SKM-1 (cell line): ENCODE measurements at regions not wholly inside any gene's neighbourhood (a gene's known extent, or its start where the extent isn't known, plus 50 kb on each side); places are given as distances from the start of the nearest gene placed in this dataset.
"Not testable (repeated sequence)": the region's sequence is repeated elsewhere in the genome, so short reads cannot be mapped to it uniquely, and the experiment has no call there.

ENCODE experiments used
- DNase-seq: peaks from one replicate; lab custom pipeline; 2025; ENCODE audit not compliant: unreplicated experiment; lab: John Stamatoyannopoulos, UW

DNA sequence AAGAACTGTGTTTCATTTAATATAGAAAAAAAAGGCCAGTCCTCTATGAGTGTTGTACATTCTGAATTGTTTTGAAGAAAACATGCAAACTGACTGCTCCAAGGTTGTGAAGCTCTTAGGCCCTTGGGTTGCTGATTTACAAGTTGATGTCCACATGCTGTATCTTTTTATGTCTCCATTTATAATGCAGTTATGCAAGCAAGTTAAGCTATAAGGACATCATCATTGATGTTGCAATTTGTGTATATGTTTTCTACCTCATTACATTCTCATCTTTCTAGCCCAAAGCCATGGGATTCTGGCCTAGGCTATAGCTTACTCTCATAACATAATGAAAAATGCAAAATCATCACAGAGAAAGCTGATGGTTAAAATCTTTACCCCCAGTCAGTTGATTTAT is 245.7 kb upstream of the AGTR1 start:
- no peak for DNase-seq

DNA sequence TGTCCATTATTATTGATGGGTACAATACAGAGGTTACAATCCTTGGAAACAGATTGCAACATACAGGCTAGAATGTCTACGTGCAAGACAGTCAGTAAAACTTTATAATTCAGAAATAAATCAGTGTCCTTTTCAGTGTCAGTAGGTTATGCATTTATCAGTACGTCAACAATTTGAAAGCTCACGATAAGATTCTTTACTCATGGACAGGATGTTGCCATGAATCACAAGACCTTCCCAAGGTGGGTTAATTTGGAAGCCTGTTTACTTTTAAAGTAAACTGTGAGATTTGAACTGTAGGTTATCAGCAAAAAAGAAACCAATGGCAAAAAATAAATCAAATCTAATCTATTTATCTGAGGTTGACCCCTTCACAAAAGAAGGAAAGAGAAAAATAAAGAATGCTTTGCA is 243.9 kb upstream of the AGTR1 start:
- DNase-seq: no peak

- DNase-seq: no peak
Measured at GRCh38 chr3:148455098-148455497, 242.6 kb upstream of the AGTR1 start.

DNA sequence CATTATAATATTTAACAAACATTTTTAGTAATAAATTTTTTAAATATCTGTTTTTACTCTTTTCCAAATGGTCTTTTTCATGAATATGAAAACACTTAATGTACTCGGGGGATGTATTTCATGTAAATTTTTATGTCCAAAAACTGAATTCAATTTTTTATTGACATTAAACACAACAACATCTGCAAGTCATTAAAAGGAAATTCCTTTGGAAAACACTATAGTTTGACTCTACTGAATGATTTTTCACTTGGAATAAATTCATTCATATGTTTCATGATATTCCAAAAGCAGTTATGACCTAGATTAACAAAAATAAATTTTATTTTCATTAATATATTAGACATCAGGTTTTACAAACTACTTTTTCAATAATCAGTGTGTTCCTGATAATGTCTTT is 239.8 kb upstream of the AGTR1 start:
- DNase-seq: no peak

GRCh38 chr3:148459931-148460513 is 237.7 kb upstream of the AGTR1 start:
- no peak for DNase-seq

DNA sequence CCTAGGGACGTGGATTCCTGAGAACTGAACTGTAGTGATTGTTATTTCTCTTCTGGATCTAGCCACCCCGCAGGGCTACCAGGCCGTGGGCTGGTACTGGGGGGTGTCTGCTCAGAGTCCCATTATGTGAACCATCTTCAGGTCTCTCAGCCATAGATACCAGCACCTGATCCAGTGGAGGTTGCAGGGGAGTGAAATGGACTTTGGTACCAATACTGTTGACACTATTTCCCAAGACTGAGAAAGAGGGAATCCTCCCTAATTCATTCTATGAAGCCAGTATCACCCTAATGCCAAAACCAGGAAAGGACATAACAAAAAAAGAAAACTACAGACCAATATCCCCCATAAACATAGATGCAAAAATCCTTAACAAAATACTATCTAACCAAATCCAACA is 237.0 kb upstream of the AGTR1 start:
- DNase-seq: no peak

- no peak for DNase-seq
Measured at GRCh38 chr3:148464246-148464645, 233.5 kb upstream of the AGTR1 start.

DNA sequence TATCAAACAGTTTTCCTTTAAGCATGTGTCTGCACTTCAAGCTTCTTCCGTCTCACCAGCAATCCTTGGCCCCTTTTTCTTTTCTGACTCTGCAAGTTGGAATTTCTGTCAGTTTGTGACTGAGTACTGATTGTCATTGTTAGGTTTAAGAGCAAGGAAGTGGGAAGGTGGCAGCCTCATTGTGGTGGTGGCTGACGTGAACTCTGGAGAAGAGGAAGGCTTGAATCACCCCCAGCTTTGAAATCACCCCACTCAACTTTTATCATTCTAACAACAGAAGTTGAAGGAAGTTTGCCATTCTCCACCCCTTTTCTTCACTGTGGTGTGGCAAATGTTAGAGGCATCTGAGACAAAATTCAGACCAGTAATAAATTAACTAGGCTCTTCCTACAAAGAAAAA is 231.6 kb upstream of the AGTR1 start:
- DNase-seq: no peak

DNA sequence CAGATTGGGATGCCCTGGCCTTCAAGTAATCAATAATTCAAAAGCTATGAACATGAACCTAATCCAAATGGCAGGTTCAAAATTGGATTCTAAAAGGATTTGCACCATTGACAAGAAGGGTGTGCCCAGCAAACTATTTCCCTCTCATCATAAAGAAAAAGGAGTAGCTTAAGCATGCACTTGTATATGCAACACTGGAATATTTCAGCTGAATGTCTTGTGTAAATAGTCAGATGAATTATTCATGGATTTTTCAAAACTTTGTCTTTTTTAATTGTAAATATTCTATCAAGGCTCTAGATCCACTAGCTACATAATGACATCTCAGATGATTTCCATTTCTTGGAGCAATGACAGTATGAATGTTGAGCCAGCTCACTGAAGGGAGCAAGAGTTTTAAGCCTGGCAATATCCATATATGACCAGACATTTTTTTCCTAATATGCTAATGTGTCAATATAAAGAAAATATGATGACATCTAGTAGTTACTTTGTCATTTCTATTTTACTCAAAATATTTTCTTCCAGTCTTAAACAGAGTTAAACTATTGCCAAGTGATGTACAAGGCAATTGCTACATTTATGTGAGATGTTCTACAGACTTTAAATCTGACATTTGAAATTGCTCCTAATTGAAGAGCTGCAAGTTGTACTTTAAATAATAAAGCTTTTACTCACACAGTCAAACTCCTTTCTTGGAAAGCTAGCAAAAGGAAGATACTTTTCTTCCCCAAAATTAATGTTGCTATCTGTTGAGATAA is 230.5 kb upstream of the AGTR1 start:
- no peak for DNase-seq

DNA sequence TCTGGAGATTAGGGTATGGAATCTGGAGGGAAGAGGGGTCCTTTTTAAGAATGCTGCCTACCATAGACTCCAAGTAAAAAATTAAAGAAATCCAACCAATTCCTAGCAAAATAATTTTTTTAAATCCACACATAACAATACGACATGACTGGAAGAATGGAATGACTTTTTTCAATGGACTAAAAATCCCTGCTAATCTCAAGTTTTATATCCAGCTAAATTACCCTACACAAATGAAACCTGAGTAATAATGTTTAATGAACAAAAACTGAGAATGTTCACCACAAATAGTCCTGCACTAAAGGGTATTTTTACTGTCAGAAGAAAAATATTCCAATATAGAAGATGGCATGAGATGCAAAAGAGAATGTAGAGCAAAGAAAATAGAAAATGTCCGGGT is 220.3 kb upstream of the AGTR1 start:
- no peak for DNase-seq

GRCh38 chr3:148493631-148494030 is 204.1 kb upstream of the AGTR1 start:
- DNase-seq: no peak

- DNase-seq: no peak
Measured at GRCh38 chr3:148494451-148494850, 203.3 kb upstream of the AGTR1 start.

DNA sequence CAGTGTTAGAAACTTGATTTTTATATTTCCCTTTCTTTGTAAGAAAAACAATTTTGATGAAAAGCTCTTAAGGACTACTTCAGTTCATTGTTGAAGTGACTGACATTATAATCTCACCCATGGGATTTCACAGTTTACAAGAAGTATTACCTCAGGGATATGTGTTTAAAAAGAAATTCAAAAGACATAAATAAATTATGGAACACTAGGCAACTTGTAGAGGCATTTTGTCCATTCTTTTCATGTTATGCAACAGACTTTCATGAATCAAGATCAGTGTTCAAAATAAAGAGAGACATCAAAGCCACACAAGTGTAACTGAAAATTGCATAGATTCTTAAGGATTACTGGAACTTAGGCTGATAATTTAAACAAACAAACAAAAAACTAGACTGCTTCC is 196.8 kb upstream of the AGTR1 start:
- no peak for DNase-seq

GRCh38 chr3:148510116-148510515 is 187.6 kb upstream of the AGTR1 start:
- DNase-seq: no peak

DNA sequence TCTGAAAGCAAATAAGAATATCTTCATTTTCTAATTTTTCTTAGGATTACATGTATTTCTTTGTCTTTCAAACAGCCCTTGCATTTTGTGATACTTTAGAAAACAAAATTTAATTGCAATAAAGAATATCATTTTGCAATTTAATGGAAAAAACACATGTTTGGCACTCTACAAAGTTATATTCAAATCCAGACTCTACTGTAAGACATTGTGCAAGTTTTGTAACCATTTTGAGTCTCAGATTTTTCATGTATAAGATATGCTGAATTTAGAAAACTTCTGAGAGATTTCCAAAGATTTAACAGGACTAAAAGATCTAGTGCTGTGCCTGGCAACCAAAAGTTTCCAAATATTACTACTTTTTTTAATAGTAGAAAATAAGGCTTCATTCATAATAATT is 187.1 kb upstream of the AGTR1 start:
- no peak for DNase-seq

- DNase-seq: no peak
Measured at GRCh38 chr3:148512648-148513047, 185.1 kb upstream of the AGTR1 start.

DNA sequence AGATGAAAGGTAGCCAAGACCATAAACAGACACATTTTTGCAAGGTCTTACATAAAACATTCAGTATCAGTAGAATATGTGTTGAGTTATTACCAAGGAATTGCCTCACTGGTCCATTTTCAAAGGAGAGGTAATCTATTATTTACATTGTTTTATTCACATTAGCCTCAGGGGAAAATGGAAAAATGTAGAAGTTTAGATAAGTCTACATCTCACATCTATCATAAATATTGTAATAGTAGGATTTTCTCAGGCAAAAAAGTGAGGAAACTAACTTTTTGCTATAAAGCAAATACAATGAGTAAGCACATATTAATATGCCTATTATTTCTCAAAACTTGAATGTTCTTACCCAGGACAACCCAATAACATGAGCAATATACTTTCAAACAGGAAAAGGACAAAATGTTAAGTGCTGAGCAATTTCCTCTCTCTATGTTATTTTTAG is 184.6 kb upstream of the AGTR1 start:
- DNase-seq: no peak

GRCh38 chr3:148518520-148518919 is 179.2 kb upstream of the AGTR1 start:
- DNase-seq: no peak

DNA sequence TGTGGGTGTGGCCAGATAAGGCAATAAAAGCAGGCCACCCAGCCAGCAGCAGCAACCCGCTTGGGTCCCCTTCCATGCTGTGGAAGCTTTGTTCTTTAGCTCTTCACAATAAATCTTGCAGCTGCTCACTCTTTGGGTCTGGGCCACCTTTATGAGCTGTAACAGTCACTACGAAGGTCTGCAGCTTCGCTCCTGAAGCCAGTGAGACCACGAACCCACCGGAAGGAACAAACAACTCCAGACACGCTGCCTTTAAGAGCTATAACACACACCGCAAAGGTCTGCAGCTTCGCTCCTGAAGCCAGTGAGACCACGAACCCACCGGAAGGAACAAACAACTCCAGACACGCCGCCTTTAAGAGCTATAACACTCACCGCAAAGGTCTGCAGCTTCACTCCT is 172.1 kb upstream of the AGTR1 start:
- not testable (repeated sequence) for DNase-seq

DNA sequence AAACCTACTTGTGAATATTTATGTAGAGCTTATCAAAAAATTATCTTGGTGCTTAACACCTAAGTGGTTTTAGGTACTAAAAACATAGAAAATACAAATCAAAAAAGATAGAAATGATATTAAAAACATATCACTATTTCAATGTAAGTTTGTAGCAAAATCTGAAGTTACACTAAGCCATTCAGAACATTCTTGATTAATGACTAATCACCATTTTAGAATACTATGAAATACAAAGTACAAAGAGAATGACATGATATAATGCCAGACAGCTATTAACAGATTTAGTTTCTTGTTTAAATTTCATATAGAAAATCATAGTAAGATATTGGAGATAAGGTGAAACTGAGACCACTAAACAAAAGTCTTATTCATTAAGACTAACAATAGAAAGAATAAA is 169.7 kb upstream of the AGTR1 start:
- no peak for DNase-seq

GRCh38 chr3:148531836-148532235 is 165.9 kb upstream of the AGTR1 start:
- DNase-seq: no peak

- no peak for DNase-seq
Measured at GRCh38 chr3:148532326-148532725, 165.4 kb upstream of the AGTR1 start.

- no peak for DNase-seq
Measured at GRCh38 chr3:148532774-148533173, 164.9 kb upstream of the AGTR1 start.
